D721Med (cell line): ENCODE measurements at regions not wholly inside any gene's neighbourhood (a gene's known extent, or its start where the extent isn't known, plus 50 kb on each side); places are given as distances from the start of the nearest gene placed in this dataset.

Experiments
- DNase-seq: peaks from one replicate; pipeline ENCODE4 v3.0.0; 2011; ENCODE audit warnings: low spot score; ENCODE audit not compliant: insufficient read length
- FAIRE-seq: peaks from 2 replicates; lab custom pipeline; 2011; peaks lifted over from hg19 to GRCh38; lab: Jason Lieb, UNC
- TF ChIP-seq, protein P1 (sequence below): IDR thresholded peaks from 2 replicates; pipeline ENCODE4 v1.5.1; 2012; ENCODE audit warnings: mild to moderate bottlenecking, control low read depth; ENCODE audit not compliant: insufficient read depth; ENCODE audit errors: missing control alignments

DNA sequence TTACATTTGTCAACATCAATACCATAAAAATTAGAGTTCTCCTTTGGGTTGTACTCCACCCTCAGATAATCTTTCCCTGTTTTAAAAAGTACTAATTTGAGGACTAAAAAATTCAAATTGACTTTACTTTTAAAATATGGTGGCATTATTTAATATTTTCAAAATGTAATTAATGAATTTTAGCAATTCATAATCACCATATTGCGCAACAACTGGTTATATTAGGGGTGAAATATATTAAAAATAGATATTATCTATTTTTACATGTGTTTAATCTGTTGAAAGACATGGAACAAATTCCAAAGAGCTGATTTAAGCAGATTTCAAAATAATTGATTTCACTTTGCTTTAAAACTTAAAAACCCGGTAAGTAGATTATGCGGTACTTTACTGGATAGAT, 236.6 kb upstream of the NOL4 start:
- FAIRE-seq: peak; percentile 96
- no peak for DNase-seq
- TF ChIP-seq, protein P1, sequence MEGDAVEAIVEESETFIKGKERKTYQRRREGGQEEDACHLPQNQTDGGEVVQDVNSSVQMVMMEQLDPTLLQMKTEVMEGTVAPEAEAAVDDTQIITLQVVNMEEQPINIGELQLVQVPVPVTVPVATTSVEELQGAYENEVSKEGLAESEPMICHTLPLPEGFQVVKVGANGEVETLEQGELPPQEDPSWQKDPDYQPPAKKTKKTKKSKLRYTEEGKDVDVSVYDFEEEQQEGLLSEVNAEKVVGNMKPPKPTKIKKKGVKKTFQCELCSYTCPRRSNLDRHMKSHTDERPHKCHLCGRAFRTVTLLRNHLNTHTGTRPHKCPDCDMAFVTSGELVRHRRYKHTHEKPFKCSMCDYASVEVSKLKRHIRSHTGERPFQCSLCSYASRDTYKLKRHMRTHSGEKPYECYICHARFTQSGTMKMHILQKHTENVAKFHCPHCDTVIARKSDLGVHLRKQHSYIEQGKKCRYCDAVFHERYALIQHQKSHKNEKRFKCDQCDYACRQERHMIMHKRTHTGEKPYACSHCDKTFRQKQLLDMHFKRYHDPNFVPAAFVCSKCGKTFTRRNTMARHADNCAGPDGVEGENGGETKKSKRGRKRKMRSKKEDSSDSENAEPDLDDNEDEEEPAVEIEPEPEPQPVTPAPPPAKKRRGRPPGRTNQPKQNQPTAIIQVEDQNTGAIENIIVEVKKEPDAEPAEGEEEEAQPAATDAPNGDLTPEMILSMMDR: no peak

DNA sequence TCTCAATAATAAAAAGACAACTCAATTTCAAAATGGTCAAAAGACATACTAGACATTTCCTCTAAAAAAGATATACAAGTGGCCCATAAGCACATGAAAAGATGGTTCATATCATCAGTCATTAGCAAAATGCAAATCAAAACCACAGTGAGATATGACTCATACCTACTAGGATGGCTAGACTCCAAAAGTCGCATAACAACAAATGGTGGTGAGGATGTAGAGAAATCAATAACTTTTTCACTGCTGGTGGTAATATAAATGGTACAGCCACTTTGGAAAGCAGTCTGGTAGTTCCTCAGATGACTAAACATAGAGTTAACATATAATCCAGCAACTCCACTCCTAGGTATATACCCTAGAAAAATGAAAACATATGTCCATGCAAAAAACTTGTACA, 242.3 kb upstream of the NOL4 start:
- no peak for DNase-seq
- peak; percentile 60 for FAIRE-seq
- TF ChIP-seq, protein P1: no peak

DNA sequence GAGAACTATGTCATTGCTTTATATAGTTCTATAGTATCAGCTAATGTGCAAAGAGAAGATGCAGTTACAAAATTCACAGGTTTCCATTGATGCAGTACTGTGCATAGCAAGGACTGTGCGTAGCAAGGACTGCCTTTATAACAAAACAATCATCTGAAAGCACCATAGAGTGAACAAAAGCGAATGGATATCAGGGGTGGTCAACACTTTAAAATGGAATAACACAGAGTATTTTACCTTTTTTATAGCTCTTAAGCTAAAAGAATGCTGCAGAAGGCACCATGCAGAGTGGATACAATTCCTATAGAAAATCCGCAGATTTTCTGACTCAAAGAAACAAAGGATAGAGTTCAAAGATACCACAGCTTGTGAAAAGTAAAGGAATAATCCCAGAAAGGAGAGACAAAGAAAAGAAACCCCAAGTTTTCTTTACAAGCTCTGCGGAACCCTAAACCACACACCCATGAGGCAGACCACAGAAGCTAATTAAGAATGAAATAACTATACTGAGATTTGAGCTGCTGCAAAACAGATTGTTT, 229.9 kb upstream of the DTNA start:
- TF ChIP-seq, protein P1: no peak
- no peak for DNase-seq
- FAIRE-seq: peak; percentile 48

DNA sequence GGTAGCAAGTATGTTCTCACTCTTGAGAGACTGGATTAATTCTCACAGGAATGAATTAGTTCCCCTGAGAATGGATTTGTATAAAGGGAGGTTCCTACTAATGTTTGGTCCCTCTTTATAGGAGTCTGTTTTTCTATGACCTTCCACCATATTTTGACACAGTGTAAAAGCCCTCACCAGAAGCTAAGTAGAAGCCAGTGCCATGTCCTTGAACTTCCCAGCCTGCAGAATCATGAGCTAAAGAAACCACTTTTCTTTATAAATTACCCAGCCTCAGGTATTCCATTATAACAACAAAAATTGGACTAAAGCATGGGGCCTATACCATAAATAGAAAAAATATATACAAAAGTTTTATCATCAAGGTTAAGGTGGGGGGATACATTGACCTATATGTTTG, 227.9 kb upstream of the DTNA start:
- peak; percentile 44 for FAIRE-seq
- no peak for DNase-seq
- TF ChIP-seq, protein P1: no peak

DNA sequence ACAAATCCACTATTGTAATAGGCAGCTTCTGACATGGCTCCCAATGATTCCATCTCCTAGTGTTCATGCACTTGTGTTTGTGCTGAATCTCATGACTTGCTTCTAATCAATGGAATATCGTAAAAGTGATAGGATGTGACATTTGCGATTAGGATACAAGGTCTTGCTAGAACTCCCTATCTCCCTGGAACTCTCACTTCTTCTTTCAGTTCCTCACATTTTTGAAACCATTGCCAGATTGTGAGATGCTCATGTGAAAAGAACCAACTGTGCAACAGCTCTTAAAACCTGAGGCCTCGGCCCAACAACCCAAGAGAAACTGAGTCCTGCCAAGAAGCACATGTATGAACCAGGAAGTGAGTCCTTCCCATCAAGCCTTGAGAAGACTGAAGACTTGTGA, 226.9 kb upstream of the DTNA start:
- TF ChIP-seq, protein P1: no peak
- DNase-seq (no peak), FAIRE-seq (peak; percentile 77)

DNA sequence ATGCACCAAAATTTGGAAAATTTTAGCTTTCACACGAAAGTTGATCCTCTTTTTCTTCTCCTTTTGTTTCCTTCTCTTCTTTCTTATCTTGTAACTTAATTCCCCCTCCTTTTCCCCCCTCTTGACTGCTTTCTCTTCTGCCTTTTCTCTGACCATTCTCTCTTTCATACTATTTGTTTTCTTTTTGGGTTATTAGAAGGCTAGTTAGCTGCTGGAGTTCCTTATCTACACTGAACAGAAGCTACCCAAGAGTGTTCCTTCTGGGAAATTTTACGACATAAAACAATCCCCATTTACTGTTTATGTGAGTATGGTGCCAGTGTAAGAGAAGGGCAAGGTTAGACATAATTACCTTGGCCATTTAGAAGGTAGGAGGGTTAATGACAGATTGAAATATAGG, 218.4 kb upstream of the DTNA start:
- TF ChIP-seq, protein P1: no peak
- FAIRE-seq: no peak
- DNase-seq: no peak

DNA sequence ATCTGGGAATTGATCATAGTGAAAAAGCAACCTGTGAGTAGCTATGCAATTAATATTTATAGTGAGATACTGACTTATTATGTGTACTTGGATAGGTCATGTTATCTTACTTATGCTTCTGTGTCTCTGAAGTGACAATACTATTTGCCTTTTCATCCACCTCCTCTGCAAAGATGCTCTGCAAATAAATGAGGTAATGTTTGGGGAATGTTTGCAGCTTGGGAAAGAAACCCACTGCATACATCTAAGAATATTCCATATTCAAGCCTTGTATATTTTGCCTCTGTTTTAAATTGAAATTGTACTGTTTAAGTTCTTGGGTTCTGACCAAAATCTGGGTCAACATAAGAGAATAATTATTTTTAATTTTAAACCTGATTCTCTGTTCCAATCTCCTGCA, 217.4 kb upstream of the DTNA start:
- DNase-seq (no peak), FAIRE-seq (peak; percentile 93)
- TF ChIP-seq, protein P1: no peak
